ENCODE measurements at regions not wholly inside any gene's neighbourhood (a gene's known extent, or its start where the extent isn't known, plus 50 kb on each side); places are given as distances from the start of the nearest gene placed in this dataset.

DNA sequence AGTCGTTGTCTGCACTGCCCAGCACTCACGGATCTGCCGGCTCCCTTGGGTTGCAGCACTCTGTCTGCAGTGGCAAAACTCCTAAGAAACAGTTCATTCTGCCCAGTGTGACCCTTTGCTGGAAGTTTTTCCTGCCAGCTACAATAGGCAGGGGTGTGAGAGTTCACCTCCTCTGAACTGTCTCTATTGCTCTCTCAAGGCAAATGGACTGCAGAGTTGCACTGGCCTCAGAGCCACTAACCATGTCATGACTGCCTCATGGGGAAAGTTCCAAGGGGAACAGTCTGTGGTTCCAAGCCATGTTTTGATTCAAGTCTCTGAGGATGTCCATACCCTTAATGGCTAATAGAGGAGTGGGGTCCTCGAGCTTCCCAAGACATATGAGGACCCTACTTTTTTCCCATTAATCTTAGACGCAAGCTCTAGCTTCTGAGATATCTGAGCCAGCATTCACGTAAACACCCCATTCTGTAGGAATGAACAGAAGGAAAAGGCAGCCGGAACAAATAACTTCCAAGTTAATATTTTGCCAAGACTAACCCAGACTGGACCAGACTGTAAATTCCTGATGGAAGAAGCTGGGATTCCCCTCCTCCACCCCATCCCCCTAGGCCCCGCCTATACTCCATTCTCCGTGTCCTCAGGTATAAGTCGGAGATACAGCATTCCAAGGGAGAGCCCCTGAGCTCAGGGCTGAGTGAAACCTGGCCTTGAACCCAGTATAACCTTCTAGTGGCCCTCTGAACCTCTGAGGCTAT is 93.8 kb upstream of the AKT3 start:
- no peak for DNase-seq

DNA sequence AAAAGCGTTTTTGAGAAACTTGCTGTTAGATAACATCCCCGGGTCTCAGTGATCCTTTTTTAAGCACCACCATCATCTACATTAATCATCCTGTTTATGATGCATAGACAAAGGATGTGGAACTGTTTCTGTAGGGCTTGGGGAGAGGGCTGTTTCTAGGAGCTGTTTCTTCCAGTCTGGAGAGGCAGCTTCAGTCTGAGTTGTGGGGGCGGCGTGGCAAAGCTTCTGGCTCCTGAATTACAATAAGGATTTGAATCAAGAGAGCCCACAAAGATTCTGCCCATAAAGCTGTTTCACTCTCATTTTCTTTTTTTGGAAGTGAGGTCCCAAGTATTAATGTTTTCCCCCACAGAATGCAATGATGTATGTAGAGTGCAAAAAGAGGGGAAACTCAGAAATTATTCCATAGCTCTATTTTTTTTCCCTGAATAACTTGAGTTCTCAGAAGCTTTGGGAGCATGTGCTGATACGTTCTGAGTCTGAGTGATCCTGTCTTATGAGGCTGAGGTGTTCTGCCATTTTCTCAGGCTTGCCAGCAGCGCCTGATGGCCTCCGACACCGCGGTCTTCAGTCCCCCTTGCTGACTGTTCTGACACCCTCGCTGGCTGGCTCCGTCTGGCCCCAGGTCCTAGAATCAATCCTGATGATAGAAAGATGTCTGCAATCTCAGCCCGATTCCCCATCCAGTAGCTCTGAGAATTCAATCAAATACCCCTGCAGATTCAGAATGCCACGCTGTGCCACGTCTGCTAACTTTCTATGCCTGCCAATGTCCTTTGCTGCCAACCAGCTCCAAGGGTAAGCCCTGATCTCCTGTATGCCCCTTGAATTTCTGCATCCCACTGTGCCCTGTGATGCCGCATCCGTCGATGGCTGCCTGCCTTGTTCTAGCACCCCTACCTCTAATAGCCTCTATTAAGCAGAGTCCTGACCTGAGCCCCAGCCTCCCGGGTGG is 92.4 kb upstream of the AKT3 start:
- no peak for DNase-seq

DNA sequence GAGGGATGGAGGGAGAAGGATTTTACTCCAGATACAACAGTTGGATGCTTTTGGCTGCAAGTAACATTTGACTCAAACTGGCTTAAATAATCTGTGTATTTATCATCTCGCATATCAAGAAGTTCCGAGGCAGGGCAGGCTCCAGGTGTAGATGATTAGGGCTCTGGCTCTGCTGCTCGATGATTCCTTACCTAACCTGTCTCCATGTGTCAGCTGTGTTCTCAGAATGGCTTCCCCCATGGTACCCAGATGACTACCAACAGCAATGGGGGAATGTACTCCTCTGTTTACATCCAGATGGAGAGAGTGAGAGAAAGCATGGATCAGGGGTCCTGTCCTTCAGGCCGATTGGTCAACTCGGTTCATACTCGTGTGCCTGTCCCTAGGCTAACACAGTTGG is 90.4 kb upstream of the AKT3 start:
- no peak for DNase-seq

DNA sequence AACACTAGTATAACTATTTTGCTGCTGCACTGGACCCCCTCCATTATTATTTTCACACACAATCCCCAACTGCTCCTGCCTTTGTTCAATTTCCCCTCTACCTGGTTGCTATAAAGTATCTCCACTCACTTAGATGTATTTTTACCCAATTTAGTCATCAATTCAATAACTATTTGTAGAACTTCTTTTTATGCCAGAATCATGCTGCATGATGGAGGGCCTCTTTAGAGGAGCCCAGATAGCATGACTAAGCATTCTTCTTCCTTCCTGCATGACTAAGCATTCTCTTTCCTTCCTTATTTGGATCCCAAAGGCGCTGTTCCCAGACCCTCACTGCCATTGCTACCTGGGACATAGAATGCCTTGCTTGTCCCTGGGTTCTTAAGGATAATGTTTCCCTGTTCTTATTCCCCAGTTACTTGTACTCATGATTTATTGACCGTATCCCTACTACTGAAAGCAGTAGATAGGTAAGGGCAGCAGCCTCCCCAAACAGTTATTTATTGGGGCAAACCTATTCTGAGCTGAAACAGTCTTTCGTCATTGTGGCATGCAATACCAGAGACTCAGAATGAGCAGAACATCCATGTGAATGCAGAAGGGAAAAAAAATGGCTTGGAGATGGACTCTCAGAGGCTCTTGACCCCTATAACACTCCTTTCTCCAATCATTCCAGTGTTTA is 89.3 kb upstream of the AKT3 start:
- DNase-seq, result no peak

DNA sequence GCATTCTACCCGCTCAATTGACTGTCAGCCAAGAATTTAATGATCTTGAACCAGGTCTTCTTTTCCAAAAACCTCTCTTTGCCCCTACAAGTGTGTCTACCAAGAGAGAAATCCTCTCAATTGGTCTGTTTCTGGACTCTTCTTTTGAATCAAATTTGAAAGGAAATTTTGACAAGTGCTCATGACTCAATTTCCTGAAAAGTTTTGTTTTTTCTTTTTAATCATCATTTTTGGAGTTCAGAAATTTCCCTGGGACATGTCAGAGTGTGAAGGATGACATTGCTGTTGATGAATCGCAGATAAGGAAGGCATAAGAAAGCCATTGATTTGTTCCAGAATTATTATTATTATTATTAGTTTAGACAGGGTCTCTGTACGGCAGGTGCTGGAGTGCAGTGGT is 88.2 kb upstream of the AKT3 start:
- no peak for DNase-seq

DNA sequence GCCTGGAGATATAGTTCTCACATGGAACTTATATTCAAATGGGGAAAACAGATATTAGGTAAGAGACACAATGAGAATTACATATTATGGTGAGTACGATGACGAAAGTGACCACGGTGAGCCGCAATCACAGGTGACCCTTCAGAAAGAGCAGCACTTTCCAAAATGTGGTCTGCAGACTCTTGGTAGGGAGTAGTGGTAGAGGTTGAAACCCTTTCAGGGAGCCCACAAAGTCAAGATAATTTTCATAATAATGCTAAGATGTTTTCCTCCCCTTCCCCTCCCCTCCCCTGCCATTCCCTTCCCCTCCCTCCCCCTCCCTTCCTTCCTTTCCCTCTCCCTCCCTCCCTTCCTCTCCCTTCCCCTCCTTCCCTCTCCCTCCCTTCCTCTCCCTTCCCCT is 83.5 kb upstream of the AKT3 start:
- no peak for DNase-seq

DNA sequence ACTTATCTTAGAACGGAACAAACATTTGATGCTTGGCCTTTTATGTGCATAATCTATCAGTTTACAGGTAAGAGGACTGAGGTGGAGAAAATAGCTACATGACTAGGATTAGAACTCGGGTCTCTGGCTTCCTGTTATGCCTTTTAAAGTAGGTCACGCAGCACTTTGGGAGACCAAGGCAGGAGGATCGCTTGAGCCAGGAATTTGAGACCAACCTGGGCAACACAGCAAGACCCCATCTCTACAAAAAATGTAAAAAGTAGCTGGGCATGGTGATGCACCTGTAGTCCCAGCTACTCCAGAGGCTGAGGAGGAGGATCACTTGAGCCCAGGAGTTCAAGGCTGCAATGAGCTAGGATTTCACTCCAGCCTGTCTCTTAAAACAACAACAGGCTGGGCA is 81.9 kb upstream of the AKT3 start:
- no peak for DNase-seq

DNA sequence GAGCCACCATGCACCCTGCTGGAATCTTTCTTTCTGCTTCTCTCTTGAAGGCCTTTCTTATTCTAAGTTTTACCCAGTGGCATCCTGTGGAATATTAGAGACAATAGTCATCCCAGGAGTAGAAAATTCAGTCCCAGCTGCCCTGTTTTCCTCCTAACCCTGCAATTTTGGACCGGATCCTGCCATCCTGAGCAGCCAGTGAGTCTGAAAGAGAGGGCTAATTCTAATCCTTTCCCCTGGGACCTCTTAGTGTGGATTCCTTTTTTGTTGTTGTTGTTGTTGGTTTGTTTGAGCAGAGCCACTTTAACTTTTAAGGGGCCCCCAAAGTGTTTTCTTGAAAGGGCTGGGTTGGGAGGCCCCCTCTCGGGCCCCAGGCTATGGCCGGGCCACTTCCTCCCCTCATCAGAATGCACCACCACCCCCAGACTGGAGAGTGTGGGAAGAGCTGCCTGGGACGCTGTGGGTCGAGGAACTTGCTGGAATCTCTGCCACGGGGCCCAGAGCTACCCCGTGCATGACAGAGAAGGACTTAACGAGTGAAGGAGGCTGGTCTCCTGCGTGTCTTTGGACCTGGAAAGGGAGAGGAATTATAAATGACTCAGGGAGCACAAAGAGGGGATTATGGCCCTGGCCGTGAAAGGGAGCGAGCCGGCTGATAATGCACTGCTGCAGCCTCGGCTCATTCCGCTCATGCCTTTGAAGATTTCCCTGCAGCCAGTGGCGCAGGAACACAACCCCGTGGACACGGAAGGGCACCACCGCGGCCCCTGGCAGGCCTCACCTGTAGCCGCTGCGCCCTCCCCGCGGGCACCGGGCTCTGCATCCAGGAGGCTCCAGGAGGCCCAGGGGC is 81.0 kb upstream of the AKT3 start:
- no peak for DNase-seq

DNA sequence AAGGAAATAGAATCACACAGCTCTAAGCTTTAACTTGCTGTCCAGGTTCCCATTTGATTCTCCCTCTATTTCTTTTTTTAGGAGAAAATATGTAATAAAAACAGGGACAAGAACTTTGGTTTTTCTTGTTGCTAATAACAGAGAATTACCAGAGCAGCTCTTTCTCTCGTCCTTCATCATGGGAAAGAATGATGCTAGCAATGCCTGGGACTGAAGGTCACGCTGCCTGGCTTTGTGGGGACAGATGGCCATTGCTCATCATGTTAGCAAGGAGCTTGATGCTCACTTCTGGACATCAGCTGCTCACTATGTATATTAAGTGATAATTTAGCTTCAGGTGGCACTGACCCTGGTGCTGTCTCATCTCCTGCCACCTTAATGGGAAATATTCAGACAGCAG is 77.3 kb upstream of the AKT3 start:
- no peak for DNase-seq

DNA sequence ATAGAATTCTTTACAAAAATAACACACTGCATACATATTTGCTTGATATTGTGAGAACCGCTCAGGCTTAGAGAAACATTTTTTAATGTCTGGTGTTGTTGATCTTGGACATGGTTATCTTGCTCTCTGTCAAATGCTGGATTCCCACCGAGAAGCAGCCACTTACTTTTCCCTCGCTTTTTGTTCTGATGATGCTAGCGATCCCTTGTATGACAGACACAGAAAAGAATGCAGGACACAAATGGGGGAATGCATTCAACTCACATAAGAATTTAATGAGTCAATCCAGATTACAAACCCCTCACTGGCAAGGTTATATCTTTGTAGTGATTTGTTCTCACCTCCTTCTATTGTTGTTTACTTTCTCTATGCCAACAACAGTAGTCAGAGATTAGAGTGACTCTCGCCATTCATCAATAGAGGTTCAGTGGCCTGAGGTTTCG is 76.8 kb upstream of the AKT3 start:
- no peak for DNase-seq

DNA sequence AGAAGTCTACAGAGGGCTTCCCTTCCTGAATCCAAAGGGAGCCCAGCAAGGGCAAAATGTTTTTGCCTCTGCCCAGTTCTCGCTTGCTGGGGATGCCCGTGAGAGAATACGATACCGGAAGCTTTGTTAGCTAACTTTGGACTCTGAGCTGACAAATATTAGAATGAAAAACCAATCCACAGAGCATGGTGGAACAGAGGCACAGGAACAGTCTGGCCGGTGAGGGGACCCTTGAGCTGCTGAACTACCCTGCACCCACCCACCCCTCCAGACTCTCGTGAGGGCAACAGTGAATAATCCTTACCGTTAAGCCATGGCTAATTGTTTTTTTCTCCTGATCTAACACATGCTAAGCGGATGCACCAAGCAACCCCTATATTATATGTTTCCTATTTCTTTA is 76.3 kb upstream of the AKT3 start:
- no peak for DNase-seq

DNA sequence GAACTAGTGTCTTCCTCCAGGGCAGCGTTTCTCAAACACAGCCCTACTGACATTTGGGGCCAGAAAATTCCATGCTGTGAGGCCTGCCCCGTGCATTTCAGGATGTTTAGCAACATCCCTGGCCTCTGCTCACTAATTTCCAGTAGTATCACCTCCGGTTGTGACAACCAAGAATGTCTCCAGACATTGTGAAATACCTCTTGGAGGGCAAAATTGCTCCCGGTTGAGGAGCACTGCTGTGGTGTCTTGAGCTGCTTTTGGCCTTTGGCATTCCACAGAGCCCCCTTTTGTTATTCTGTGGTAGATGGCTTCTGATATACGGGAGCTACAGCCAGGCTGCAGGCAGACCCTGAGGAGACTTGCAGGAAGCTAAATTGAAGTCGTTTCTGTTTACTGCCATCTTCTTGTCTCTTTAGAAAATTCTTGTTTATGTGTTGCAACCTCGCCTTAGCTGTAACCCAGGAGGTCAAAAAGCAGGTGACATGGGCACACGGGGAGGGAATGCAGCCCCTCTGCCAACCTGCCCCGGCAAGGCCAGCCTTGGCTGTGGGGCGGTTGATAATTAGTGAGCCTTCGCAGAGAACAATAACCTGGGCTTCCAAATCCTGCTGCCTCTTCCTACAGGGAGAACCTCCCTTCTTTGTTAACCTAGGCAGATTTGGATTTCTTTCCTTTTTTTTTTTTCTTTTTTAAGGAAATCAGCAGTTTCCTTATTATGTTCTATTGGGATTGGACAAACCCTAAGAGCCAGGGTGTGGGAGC is 74.7 kb upstream of the AKT3 start:
- no peak for DNase-seq

DNA sequence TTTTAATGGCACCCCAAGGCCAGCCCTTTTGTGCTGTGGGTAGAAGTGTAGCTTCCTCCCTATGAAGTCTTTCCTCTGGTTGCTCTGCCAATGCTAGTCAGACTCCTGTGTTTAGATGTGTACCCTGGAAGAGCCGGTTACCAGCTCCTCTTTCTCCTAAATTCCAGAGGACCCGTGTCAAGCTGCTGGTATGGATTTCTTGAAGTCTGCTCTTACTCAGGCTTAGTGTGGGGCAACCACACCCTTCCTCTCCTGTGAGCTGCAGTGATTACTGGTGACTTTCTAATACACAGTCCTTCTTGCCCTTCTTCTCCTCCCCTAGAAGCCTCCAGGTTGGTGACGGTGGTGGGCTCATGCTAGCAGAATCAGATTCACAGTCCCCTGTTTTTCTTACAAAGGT is 74.1 kb upstream of the AKT3 start:
- DNase-seq, result no peak

DNA sequence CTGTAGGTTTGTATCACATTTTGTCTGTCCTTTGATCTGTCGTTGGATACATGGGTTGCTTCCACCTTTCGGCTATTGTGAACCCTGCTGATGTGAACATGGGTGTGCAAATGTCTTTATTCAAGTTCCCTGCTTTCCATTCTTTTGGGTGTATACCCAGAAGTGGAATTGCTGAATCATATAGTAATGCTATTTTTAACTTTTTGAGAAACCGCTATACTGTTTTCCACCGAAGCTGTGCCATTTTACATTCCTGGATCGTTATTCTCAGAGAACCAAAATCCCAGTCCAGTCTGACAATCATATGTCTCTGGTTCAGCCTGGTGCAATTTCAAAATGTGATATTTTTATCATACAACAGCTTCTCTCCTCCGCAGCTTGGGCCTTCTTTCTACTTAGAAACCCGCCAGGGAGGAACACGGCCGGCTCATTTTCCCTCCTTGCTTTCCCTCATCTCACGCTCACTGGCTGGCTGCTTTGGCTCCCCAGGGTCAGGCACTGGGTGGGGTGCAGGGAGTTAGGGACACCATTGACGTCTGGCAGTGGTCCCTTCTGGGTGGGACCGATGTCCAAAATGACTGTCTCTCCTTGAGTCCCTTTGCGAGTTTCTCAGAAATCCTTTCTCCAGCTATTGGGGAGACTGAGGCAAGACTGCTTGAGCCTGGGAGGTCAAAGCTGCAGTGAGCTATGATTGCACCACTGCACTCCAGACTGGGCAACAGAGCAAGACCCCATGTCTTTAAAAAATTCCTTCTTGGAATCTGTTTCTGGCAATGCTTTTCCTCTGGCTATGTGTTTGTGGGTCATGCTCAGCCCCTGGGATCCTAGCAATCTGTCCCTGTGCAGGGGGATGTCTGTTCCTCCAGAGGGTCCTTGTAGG is 73.5 kb upstream of the AKT3 start:
- DNase-seq, result no peak

DNA sequence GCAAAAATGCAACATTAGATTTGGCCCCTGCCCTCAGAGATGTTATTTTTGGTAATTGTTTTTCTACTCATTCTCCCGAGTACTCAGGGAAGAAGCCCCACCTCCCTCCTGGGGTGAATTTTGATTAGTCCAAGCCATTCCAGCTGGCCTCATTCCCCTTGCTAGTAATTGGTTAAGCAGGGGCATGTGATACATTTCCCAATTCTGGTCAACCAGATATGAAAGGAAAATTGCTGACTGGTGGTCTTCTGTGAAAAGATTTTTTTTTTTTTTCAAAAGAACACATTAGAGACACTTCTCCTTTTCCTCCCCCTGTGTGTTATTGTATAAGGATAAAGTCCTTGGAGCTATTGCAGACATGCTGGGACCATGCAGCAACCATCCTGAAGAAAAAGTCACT is 71.1 kb upstream of the AKT3 start:
- DNase-seq, result no peak

DNA sequence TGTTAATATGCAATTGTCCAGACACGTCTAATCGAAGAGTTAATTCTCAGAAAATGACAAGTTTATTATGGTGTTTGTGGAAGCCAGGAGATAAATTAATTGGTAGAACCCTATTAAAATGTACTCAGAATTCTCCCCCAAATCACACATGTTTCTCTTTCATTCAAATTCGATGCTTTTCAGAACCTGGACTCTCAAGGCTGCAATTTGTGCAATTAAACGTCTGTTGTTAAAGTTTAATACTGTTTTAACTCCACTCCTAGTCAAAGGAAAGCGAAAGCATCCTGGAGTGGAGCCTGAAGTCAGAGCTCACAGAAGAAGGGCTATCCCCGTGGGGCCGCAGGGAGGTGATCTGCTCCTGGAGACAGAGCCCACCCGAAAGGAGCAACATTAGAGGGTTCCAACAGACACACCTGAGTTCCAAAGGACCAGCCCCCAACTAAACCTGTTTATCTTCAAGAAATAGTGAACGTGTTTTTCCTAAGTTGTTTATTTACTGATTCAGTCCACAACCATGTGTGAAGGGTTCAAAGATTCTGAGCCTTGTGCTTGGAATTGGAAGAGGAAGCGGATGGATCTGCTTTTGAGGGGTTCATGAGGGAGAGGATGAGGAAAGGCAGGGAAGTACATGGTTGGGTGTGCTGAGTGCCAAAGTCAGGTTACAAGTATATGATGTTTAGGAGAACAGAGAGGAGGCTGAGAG is 68.0 kb upstream of the AKT3 start:
- DNase-seq, result no peak

DNA sequence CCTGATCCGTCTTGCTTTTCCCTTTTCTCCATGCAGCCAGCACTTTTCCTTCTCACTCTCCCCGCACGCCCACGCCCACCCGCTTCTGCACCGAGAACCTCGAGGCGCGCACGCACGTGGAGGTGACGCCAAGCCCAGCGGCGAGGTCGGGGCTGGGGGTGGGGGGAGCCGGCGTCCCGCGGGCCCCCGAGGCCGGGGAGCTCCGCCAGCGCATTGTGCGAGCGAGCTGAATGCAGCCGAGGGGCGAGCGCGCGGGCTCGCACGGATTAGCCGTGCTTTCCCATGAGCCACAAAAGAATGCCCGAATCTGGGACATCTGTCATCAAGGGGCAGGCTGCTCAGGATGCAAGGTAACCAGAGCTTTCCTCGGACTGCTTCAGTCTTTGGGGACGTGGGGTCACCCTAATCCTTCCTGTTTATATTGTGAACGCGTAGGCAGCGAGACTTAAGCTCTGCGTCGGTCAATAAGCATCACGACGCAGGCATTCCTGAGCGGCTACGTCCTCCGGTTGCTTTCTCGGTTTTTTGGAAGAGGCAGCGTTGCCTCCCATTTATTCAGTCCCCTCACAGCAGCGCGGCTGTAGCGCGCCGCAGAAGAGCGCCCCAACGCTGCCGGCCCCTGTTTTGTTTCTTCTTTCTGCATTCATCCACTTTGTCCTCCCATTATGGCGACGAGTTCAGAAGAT is 67.3 kb upstream of the AKT3 start:
- DNase-seq, result no peak

DNA sequence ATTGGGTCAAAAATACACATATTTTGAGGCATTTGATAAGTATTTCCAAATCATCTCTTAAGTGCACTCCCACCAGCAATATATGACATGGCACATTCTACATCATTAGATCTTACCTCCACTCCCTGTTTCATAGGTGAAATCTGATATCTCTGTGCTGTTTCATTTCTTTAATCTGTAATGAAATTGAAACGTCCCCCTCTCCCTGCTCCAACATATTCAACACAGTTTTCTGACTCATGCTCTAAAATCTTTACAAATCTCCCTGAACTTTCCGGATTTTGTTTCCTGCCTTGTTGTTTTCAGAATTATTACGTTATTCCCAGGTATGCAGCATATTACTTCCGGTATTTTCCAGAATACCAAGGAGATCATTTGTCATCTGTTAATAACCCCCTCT is 66.1 kb upstream of the AKT3 start:
- no peak for DNase-seq

DNA sequence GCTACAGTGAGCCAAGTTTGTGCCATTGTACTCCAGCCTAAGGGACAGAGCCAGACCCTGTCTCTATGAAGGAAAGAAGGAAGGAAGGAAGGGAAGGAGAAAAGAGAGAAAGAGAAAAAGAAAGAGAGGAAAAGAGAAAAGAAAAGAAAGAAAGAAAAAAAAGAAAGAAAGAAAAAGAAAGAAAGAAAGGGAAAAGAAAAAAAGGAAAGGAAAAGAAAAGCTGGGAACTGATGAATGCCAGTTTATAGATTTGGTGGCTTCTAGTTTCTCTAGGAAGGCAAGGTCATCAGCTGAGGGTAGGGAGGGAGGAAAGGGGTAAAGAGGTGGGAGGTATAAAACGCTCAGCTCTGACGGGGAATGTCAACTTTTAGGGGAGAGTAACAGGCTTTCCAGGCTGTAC is 62.3 kb upstream of the AKT3 start:
- DNase-seq, result no peak

DNA sequence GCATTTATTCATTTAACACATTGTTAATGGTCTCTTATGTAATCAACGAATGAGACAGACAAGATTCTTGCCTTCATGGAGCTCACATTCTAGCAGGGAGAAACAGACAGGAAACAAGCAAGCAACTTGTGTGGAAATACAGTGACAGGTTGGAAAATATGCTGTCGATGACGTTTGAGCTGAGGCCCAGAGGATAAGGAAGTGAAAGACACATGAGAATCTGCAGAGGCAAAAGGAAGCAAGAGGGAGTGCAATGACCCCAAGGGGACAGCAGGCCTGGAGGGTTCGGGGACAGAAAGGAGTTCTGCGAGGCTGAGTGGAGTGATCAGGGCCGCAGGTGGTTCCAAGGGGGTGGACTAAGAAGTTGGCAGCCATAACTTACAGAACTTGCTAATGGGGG is 60.6 kb upstream of the AKT3 start:
- no peak for DNase-seq
